Panc1 (cell line): ENCODE measurements at regions not wholly inside any gene's neighbourhood (a gene's known extent, or its start where the extent isn't known, plus 50 kb on each side); places are given as distances from the start of the nearest gene placed in this dataset.

Experiments used
- ATAC-seq: fragments of 200-7000 bp; cut with Tn5 transposase; 2 replicates; pipeline ENCODE4 v1.9.1; 2020; ENCODE audit warnings: mild to moderate bottlenecking, moderate library complexity
- BruUV-seq: library from RNA; stranded (reverse); fragments of 400-500 nt; replicated peaks from 2 replicates; lab custom pipeline; 2021; lab: Mats Ljungman, UMichigan
- CTCF ChIA-PET: fragments of 300-600 bp; sonication (Branson Sonifier 250); formaldehyde crosslinking; loops from one replicate; lab custom pipeline; 2022; ENCODE audit warnings: antibody characterized with exemption; lab: Charles Lee
- POLR2A ChIA-PET: fragments of 300-600 bp; sonication (Branson Sonifier 250); formaldehyde crosslinking; loops from one replicate; lab custom pipeline; 2022; ENCODE audit warnings: antibody characterized with exemption; lab: Charles Lee
- DNase-seq: peaks from one replicate; pipeline ENCODE4 v3.0.0-alpha.2; 2010; ENCODE audit warnings: low read depth, low spot score
- H3K27ac ChIP-seq: 2 replicates; pipeline ENCODE4 v1.5.1; 2011; ENCODE audit warnings: mild to moderate bottlenecking, low read length, inconsistent platforms
- H3K27me3 ChIP-seq: fragments of 200-500 bp; sonication (Bioruptor generic); 2 replicates; pipeline ENCODE4 v1.6.0; 2014; ENCODE audit warnings: low read length, inconsistent platforms; ENCODE audit not compliant: control insufficient read depth, insufficient read depth
- H3K36me3 ChIP-seq: fragments of 200-500 bp; sonication (Bioruptor generic); 2 replicates; pipeline ENCODE4 v1.5.1; 2014; ENCODE audit warnings: inconsistent platforms, mild to moderate bottlenecking, low read length, moderate library complexity; ENCODE audit not compliant: control insufficient read depth, insufficient read depth
- H3K4me1 ChIP-seq: 2 replicates; pipeline ENCODE4 v1.5.1; 2011; ENCODE audit warnings: inconsistent platforms, mild to moderate bottlenecking, low read length, moderate library complexity; ENCODE audit not compliant: control insufficient read depth, insufficient read depth
- H3K4me3 ChIP-seq, 2 experiments: 2 replicates each; pipeline ENCODE4 v1.5.1; 2011 to 2012; ENCODE audit warnings: low read depth in 2 of 2, low read length in 2 of 2, mild to moderate bottlenecking in 2 of 2, inconsistent platforms in 1 of 2, moderate library complexity in 1 of 2
- H3K9me3 ChIP-seq: fragments of 200-500 bp; sonication (Bioruptor generic); 2 replicates; pipeline ENCODE4 v1.5.1; 2014; ENCODE audit warnings: low read depth, mild to moderate bottlenecking, inconsistent platforms, low read length, moderate library complexity; ENCODE audit not compliant: control insufficient read depth, insufficient read depth
- POLR2AphosphoS5 ChIP-seq: IDR thresholded peaks from 2 replicates; pipeline ENCODE4 v1.6.1; 2012; ENCODE audit warnings: mild to moderate bottlenecking, low read depth, low read length, moderate library complexity
- SIN3A ChIP-seq: IDR thresholded peaks from 2 replicates; pipeline ENCODE4 v1.6.1; 2012; ENCODE audit warnings: low read depth, mild to moderate bottlenecking, low read length, moderate library complexity, borderline replicate concordance; ENCODE audit not compliant: insufficient read depth
- TCF7L2 ChIP-seq: IDR thresholded peaks from 2 replicates; pipeline ENCODE4 v1.6.1; 2011; ENCODE audit warnings: mild to moderate bottlenecking, low read depth, low read length, inconsistent platforms
- in situ Hi-C: cut with HindIII; loops from 2 replicates; pipeline ENCODE4 v1.10.0; 2016; ENCODE audit warnings: low sequenced_read_pairs, low pct_unique_long_range_greater_than_20kb
- intact Hi-C: fragments of 100-400 bp; cut with micrococcal nuclease; formaldehyde crosslinking; loops from one replicate; pipeline ENCODE4 v1.10.0; 2022; ENCODE audit not compliant: unreplicated experiment
- TF ChIP-seq, protein P1 (sequence below), 2 experiments: IDR thresholded peaks; 2 replicates each; pipeline ENCODE4 v1.6.1; 2011 to 2012; ENCODE audit warnings: low read depth in 2 of 2, control low read depth in 1 of 2, low read length in 1 of 2, mild to moderate bottlenecking in 1 of 2, moderate library complexity in 1 of 2; ENCODE audit not compliant: insufficient read depth in 1 of 2
- TF ChIP-seq, protein P2 (sequence below): fragments of 450-650 bp; IDR thresholded peaks from 2 replicates; pipeline ENCODE4 v1.5.1; 2017; ENCODE audit warnings: mild to moderate bottlenecking

DNA sequence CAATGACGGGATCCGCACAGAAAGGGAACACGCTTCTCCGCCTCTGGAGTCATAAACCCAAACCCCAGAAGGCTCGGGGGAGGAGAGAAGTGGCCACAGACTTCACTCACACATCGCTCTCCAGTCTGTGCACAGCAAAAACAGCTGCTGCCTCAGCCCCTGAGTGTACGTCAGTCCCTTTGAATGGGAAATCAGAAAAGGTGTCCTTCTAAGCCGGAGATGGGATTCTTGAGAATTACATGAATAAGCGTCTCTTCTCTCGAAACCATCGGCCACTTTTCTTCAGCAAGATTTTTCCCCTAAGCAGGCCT is 78.3 kb downstream of the PDCL3 start:
- TF ChIP-seq, protein P1, sequence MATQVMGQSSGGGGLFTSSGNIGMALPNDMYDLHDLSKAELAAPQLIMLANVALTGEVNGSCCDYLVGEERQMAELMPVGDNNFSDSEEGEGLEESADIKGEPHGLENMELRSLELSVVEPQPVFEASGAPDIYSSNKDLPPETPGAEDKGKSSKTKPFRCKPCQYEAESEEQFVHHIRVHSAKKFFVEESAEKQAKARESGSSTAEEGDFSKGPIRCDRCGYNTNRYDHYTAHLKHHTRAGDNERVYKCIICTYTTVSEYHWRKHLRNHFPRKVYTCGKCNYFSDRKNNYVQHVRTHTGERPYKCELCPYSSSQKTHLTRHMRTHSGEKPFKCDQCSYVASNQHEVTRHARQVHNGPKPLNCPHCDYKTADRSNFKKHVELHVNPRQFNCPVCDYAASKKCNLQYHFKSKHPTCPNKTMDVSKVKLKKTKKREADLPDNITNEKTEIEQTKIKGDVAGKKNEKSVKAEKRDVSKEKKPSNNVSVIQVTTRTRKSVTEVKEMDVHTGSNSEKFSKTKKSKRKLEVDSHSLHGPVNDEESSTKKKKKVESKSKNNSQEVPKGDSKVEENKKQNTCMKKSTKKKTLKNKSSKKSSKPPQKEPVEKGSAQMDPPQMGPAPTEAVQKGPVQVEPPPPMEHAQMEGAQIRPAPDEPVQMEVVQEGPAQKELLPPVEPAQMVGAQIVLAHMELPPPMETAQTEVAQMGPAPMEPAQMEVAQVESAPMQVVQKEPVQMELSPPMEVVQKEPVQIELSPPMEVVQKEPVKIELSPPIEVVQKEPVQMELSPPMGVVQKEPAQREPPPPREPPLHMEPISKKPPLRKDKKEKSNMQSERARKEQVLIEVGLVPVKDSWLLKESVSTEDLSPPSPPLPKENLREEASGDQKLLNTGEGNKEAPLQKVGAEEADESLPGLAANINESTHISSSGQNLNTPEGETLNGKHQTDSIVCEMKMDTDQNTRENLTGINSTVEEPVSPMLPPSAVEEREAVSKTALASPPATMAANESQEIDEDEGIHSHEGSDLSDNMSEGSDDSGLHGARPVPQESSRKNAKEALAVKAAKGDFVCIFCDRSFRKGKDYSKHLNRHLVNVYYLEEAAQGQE (IDR thresholded peaks at IDR 0.05; ENCODE audit: insufficient read depth in 1 of 2, low read depth in 2 of 2, low read length in 1 of 2), result no peak
- TF ChIP-seq TCF7L2 (no peak), SIN3A (no peak), POLR2AphosphoS5 (no peak)
- TF ChIP-seq, protein P2, sequence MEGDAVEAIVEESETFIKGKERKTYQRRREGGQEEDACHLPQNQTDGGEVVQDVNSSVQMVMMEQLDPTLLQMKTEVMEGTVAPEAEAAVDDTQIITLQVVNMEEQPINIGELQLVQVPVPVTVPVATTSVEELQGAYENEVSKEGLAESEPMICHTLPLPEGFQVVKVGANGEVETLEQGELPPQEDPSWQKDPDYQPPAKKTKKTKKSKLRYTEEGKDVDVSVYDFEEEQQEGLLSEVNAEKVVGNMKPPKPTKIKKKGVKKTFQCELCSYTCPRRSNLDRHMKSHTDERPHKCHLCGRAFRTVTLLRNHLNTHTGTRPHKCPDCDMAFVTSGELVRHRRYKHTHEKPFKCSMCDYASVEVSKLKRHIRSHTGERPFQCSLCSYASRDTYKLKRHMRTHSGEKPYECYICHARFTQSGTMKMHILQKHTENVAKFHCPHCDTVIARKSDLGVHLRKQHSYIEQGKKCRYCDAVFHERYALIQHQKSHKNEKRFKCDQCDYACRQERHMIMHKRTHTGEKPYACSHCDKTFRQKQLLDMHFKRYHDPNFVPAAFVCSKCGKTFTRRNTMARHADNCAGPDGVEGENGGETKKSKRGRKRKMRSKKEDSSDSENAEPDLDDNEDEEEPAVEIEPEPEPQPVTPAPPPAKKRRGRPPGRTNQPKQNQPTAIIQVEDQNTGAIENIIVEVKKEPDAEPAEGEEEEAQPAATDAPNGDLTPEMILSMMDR, result no peak
- ATAC-seq, result no peak
- CTCF ChIA-PET, result no interaction called here
- intact Hi-C loops (no loop called here), in situ Hi-C loops (no loop called here)
- POLR2A ChIA-PET, result no interaction called here
- Histone ChIP-seq H3K36me3 (no peaks in the 10 kb centered on the region), H3K27me3 (0 out of 2 replicates have a peak, but pooled peaks cover 2% of the 10 kb centered on the region), H3K9me3 (no peaks in the 10 kb centered on the region), H3K4me1 (no peaks in the 10 kb centered on the region), H3K27ac (no peak overlapping the region), H3K4me3 (no peak overlapping the region)
- DNase-seq, result no peak
- BruUV-seq, result no TSS peak

DNA sequence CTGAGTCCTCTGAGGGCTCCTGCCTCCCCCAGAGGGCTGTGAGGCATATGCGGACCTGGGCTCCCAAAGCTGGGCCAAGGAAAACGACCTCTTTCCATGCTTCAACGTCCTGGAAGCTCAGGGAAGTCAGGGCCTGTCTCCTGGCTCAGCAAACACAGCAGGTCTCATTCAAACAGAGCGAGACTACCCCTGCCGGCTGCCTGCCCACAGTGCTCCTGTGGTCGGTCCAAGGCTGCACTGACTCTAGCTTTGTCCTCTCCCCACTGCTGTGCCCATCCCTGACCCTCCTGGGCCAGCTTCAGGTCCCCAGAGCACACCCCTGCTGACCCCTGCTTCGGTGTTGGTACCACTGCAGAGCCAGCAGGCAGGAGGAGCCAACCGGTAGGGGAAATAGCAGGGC is 79.6 kb downstream of the PDCL3 start:
- TF ChIP-seq, protein P2, result no peak
- TF ChIP-seq POLR2AphosphoS5 (no peak), SIN3A (no peak), TCF7L2 (no peak)
- TF ChIP-seq, protein P1 (IDR thresholded peaks at IDR 0.05; ENCODE audit: insufficient read depth in 1 of 2, low read depth in 2 of 2, low read length in 1 of 2), result no peak
- no peaks in the 10 kb centered on the region for H3K4me1 ChIP-seq
- ATAC-seq (no peak), DNase-seq (no peak)
- H3K27me3 ChIP-seq, result no peaks in the 10 kb centered on the region
- H3K36me3 ChIP-seq, result no peaks in the 10 kb centered on the region
- no peak overlapping the region for H3K4me3 ChIP-seq
- no peak overlapping the region for H3K27ac ChIP-seq
- in situ Hi-C loops (no loop called here), intact Hi-C loops (no loop called here)
- ChIA-PET POLR2A (no interaction called here), CTCF (no interaction called here)
- no TSS peak for BruUV-seq
- no peaks in the 10 kb centered on the region for H3K9me3 ChIP-seq
